Panc1 (cell line): ENCODE measurements at regions not wholly inside any gene's neighbourhood (a gene's known extent, or its start where the extent isn't known, plus 50 kb on each side); places are given as distances from the start of the nearest gene placed in this dataset.
A peak's percentile ranks its signal among the peaks of the same experiment; 100 is the strongest.

Experiments
- ATAC-seq: fragments of 200-7000 bp; cut with Tn5 transposase; 2 replicates; pipeline ENCODE4 v1.9.1; 2020; ENCODE audit warnings: mild to moderate bottlenecking, moderate library complexity
- BruUV-seq: library from RNA; stranded (reverse); fragments of 400-500 nt; replicated peaks from 2 replicates; lab custom pipeline; 2021; lab: Mats Ljungman, UMichigan
- CTCF ChIA-PET: fragments of 300-600 bp; sonication (Branson Sonifier 250); formaldehyde crosslinking; loops from one replicate; lab custom pipeline; 2022; ENCODE audit warnings: antibody characterized with exemption; lab: Charles Lee
- POLR2A ChIA-PET: fragments of 300-600 bp; sonication (Branson Sonifier 250); formaldehyde crosslinking; loops from one replicate; lab custom pipeline; 2022; ENCODE audit warnings: antibody characterized with exemption; lab: Charles Lee
- DNase-seq: peaks from one replicate; pipeline ENCODE4 v3.0.0-alpha.2; 2010; ENCODE audit warnings: low read depth, low spot score
- H3K27ac ChIP-seq: 2 replicates; pipeline ENCODE4 v1.5.1; 2011; ENCODE audit warnings: mild to moderate bottlenecking, low read length, inconsistent platforms
- H3K27me3 ChIP-seq: fragments of 200-500 bp; sonication (Bioruptor generic); 2 replicates; pipeline ENCODE4 v1.6.0; 2014; ENCODE audit warnings: low read length, inconsistent platforms; ENCODE audit not compliant: control insufficient read depth, insufficient read depth
- H3K36me3 ChIP-seq: fragments of 200-500 bp; sonication (Bioruptor generic); 2 replicates; pipeline ENCODE4 v1.5.1; 2014; ENCODE audit warnings: inconsistent platforms, mild to moderate bottlenecking, low read length, moderate library complexity; ENCODE audit not compliant: control insufficient read depth, insufficient read depth
- H3K4me1 ChIP-seq: 2 replicates; pipeline ENCODE4 v1.5.1; 2011; ENCODE audit warnings: inconsistent platforms, mild to moderate bottlenecking, low read length, moderate library complexity; ENCODE audit not compliant: control insufficient read depth, insufficient read depth
- H3K4me3 ChIP-seq, 2 experiments: 2 replicates each; pipeline ENCODE4 v1.5.1; 2011 to 2012; ENCODE audit warnings: low read depth in 2 of 2, low read length in 2 of 2, mild to moderate bottlenecking in 2 of 2, inconsistent platforms in 1 of 2, moderate library complexity in 1 of 2
- H3K9me3 ChIP-seq: fragments of 200-500 bp; sonication (Bioruptor generic); 2 replicates; pipeline ENCODE4 v1.5.1; 2014; ENCODE audit warnings: low read depth, mild to moderate bottlenecking, inconsistent platforms, low read length, moderate library complexity; ENCODE audit not compliant: control insufficient read depth, insufficient read depth
- REST ChIP-seq, 2 experiments: IDR thresholded peaks; 2 replicates each; pipeline ENCODE4 v1.6.1; 2011 to 2012; ENCODE audit warnings: low read depth in 2 of 2, control low read depth in 1 of 2, low read length in 1 of 2, mild to moderate bottlenecking in 1 of 2, moderate library complexity in 1 of 2; ENCODE audit not compliant: insufficient read depth in 1 of 2
- TCF7L2 ChIP-seq: IDR thresholded peaks from 2 replicates; pipeline ENCODE4 v1.6.1; 2011; ENCODE audit warnings: mild to moderate bottlenecking, low read depth, low read length, inconsistent platforms
- in situ Hi-C: cut with HindIII; loops from 2 replicates; pipeline ENCODE4 v1.10.0; 2016; ENCODE audit warnings: low sequenced_read_pairs, low pct_unique_long_range_greater_than_20kb
- intact Hi-C: fragments of 100-400 bp; cut with micrococcal nuclease; formaldehyde crosslinking; loops from one replicate; pipeline ENCODE4 v1.10.0; 2022; ENCODE audit not compliant: unreplicated experiment
- TF ChIP-seq, protein P1 (sequence below): fragments of 450-650 bp; IDR thresholded peaks from 2 replicates; pipeline ENCODE4 v1.5.1; 2017; ENCODE audit warnings: mild to moderate bottlenecking

- no peak for DNase-seq
- BruUV-seq: no TSS peak
- H3K4me1 ChIP-seq: no peaks in the 10 kb centered on the region
- POLR2A ChIA-PET: no interaction called here
- intact Hi-C loops (loop anchor here (5.0 kb wide), 1 partner anchor 206 kb away; no protein-coding TSS in a partner anchor), in situ Hi-C loops (no loop called here)
- H3K27ac ChIP-seq: no peak overlapping the region
- no peak for TF ChIP-seq REST (IDR thresholded peaks at IDR 0.05; ENCODE audit: insufficient read depth in 1 of 2, low read depth in 2 of 2, low read length in 1 of 2)
- no peak for TF ChIP-seq TCF7L2
- TF ChIP-seq, protein P1, sequence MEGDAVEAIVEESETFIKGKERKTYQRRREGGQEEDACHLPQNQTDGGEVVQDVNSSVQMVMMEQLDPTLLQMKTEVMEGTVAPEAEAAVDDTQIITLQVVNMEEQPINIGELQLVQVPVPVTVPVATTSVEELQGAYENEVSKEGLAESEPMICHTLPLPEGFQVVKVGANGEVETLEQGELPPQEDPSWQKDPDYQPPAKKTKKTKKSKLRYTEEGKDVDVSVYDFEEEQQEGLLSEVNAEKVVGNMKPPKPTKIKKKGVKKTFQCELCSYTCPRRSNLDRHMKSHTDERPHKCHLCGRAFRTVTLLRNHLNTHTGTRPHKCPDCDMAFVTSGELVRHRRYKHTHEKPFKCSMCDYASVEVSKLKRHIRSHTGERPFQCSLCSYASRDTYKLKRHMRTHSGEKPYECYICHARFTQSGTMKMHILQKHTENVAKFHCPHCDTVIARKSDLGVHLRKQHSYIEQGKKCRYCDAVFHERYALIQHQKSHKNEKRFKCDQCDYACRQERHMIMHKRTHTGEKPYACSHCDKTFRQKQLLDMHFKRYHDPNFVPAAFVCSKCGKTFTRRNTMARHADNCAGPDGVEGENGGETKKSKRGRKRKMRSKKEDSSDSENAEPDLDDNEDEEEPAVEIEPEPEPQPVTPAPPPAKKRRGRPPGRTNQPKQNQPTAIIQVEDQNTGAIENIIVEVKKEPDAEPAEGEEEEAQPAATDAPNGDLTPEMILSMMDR: no peak
- ATAC-seq: no peak
- H3K27me3 ChIP-seq: no peaks in the 10 kb centered on the region; the same call in 1 of the 2 replicates
- no peak overlapping the region for H3K4me3 ChIP-seq
- H3K36me3 ChIP-seq: no peaks in the 10 kb centered on the region
- no peaks in the 10 kb centered on the region for H3K9me3 ChIP-seq
- CTCF ChIA-PET: interaction anchor here (0.9 kb wide), 1 partner anchor 64 kb away, joined by 5 read pairs; no protein-coding TSS in a partner anchor
These were observed 284.7 kb upstream of the PWP1 start for GRCh38 chr12:107400686-107401447.

DNA sequence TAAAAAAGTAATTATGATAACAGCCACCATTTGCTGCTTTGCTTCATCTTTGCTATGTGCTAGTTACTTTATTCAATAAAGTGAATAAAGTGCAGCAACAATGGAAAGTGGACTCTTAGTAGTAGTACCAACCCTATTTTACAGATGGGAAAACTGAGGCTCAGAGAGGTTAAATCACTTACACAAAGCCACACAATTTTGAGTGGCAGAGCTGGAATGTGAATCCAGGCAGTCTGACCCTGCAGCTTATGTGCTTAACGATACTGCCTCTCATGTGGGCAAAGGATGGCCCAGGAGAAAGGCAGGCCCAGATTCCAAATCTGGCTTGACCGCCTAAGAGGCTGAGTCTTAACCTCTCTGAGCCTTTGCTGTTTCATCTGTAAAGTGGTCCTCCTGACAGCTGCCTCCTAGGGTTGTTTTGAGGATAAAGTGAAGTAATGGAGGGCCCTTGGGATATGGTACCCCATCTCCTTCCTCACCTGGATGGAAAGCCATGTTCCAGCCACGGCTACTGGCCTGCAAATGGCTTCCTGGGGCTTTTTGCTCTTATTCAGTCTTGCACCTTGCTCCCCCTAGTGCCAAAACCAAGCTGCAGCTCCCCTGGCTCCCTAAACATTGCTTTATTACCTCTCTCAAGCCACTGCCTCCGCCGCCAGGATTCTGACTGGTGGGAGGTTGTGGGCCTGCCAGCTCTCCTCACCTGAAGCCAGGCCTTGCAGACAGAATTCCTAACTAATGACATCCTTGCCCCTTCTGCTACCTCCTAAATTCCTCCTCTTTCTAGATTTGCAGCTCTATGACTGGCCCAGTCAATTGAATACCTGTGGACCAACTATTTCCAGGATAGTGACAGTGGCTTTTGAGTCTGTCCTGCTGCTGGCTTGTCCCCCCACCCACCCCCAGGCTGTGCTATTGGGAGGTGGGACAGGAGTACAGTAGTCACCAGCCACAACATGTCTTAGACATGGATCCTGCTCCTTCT, 283.3 kb upstream of the PWP1 start:
- intact Hi-C loops: loop anchor here (1.0 to 5.0 kb wide), 2 partner anchors 205 to 270 kb away; no protein-coding TSS in a partner anchor
- Histone ChIP-seq H3K36me3 (no peaks in the 10 kb centered on the region), H3K4me1 (no peaks in the 10 kb centered on the region), H3K27ac (no peak overlapping the region), H3K4me3 (no peak overlapping the region), H3K27me3 (no peaks in the 10 kb centered on the region; the same call in 1 of the 2 replicates), H3K9me3 (no peaks in the 10 kb centered on the region)
- ATAC-seq (peak; percentile 88), DNase-seq (no peak)
- CTCF ChIA-PET: interaction anchor here (0.9 to 1.4 kb wide), 2 partner anchors 65 to 271 kb away, joined by 5 to 13 read pairs; no protein-coding TSS in a partner anchor
- TF ChIP-seq TCF7L2 (no peak), REST (IDR thresholded peaks at IDR 0.05; ENCODE audit: insufficient read depth in 1 of 2, low read depth in 2 of 2, low read length in 1 of 2) (no peak)
- TF ChIP-seq, protein P1: peak; percentile 80
- POLR2A ChIA-PET: no interaction called here
- in situ Hi-C loops: no loop called here
- BruUV-seq: no TSS peak
